HG02571 (cell line): ENCODE measurements at regions not wholly inside any gene's neighbourhood (a gene's known extent, or its start where the extent isn't known, plus 50 kb on each side); places are given as distances from the start of the nearest gene placed in this dataset.
"Not testable (repeated sequence)": the region's sequence is repeated elsewhere in the genome, so short reads cannot be mapped to it uniquely, and the experiment has no call there.

Experiments used
- ATAC-seq: cut with Tn5 transposase; IDR thresholded peaks from one replicate; pipeline ENCODE4 v1.9.1; 2021; ENCODE audit warnings: mild to moderate bottlenecking, moderate library complexity; ENCODE audit not compliant: unreplicated experiment

DNA sequence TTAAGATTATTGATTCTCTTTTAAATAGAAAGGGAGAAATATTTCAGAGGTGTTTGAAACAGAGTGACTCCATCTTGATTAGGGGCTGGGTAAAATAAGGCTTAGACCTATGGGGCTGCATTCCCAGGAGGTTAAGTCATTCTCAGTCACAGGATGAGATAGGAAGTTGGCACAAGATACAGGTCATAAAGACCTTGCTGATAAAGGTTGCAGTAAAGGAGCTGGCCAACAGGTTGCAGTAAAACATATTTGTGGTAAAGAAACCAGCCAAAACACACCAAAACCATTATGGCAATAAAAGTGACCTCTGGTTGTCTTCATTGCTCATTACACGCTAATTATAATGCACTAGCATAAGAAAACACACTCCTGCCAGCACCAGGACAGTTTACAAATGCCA is 165.0 kb downstream of the SPIN4 start:
- no peak for ATAC-seq

DNA sequence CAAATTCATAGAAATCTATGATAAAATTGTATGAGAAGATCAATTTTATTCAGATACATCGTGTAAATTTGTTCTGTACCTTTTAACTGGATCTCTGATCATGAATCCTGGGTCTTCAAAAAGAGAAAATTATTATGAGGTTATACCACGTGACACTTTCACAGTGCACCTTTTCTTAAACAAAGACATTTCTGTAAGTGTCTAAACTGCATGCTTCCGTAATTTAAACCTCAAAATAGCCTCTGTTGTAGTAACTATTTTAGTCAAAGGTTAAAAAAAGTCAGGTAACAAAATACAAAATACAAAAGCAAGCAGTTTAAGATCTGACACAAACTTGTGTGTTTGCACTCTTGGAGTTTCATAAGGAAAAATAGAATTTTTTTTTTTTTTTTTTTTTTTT is 171.3 kb downstream of the SPIN4 start:
- not testable (repeated sequence) for ATAC-seq

DNA sequence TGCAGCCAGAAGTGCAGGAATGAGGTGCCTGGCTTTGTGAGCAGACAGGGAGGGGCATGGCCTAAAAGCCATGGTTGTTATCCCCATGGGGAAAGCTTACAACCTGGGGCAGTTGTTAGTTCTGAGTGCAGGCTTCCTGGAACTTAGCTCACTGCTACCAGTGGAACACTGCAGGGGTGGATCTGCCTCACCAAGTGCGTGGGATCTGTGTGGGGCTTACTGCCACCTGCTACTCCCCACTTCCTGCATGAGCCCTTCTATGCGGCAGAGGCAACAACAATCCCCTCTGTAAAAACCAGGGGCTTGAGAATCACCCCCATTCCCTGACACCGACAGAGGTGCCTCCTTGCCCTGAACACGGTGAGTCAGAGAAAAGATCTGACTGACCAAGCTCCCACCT is 174.6 kb downstream of the SPIN4 start:
- not testable (repeated sequence) for ATAC-seq

DNA sequence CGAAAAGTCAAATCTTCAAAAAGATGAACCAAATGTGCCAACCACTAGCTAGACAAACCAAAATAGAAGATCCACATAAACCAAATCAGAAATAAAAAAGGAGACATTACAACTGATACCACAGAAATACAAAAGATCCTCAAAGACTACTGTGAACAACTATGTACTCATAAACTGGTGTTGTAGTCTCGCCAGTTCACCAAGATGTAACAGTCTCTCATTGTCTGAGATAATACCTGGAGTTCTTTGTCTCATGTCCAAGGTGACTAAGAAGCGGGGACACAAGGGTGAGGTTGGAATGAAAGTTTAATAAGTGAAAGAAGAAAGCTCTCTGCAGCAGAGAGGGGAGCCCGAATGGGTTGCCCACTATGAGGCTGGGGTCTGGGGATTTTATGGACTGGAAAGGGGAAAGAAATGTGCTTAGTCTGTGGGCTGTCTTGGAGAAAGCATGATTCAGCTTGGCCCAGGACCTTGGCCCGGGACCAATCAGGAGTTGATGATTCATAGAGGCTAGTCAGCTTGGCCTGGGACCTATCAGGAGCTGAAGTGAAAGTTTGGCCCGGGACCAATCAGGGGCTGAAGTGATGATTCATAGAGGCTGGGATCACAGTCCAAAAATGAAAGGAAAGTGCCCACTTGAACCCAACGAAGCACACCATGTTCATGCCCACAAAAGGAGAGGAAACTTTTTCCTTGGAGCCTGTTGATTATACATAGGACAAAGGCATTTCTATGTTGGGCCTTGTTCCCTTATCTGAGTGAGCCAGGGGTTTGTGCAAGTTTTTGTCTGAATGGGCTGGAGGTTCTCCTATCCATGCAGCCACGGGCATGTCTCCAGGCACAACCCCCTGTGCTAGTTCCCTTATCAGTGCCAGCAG is 177.1 kb downstream of the SPIN4 start:
- not testable (repeated sequence) for ATAC-seq

DNA sequence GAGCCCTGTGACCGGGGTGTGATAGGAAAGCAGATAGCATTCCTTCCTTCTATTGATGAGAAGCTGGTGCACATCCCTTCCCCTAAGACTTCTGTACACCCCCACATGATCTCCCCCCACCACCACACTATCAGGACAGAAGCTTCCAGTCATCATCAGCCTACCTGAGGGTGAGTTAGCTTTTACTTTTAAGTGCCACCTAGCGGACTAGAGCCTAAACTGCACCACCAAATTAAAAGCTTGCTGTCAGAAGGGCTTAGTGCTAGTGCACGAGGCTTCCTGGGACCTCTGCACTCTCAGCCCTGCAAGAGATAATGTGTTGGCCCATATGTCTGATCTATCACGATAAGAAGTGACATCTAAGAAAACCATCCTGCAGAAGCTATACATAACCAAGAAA is 181.7 kb downstream of the SPIN4 start:
- peak; percentile 60 for ATAC-seq

DNA sequence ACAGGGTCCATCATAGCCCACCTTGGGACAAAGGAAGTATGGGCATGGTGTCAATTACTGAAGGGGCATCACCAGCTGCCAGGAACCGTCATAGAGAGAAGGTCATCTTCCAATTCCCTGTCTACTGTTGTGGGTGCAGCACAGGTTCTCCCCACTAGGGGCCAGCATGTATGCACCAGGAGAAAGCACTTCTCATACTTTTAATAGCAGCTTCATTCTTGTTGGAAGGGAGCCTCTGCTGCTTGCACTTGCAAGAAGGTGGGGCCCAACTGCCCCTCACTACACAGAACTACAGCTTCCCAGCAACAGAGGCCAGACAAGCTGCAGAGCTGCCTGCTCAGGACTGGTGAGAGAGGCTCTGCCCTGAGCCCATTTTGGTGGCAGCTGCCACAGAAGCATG is 182.2 kb downstream of the SPIN4 start:
- peak; percentile 44 for ATAC-seq

DNA sequence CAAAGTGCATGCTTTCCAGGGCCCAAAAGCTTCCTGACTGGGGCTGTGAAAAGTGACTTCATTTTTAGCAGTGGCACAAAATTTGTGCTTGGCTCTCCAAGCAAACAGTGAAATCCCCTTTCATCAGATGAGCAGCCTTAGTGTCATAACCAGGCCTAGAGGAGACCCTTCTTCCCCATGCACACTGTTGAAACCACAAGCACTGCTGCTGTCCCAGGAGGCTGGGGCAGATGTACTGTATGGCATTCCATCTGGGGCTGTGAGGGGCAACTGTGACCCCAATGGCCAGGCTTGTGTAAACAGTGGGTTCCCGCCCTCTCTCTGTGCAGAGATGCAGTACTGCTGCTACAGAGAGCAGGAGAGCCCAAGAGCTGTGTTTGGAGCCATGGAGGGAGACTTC is 184.1 kb downstream of the SPIN4 start:
- ATAC-seq = not testable (repeated sequence)

DNA sequence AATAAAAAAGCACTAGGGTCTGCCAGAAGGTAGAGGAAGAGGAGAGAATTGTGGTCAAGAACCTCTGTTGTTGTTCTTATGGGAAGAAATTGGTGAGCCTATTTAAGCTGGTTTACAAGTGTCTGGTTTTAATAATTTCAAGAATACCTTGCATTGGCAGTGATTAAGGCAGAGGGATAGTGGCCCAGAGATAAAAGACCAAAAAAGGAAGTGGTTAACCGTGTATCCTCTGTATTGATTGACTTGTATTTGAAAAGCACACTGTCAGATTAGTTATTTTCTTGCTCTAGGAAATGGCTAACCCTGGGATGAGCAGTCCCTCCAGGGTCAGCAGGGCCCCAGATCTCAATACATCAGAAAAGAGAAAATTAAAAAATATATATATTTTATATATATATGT is 190.1 kb downstream of the SPIN4 start:
- not testable (repeated sequence) for ATAC-seq

DNA sequence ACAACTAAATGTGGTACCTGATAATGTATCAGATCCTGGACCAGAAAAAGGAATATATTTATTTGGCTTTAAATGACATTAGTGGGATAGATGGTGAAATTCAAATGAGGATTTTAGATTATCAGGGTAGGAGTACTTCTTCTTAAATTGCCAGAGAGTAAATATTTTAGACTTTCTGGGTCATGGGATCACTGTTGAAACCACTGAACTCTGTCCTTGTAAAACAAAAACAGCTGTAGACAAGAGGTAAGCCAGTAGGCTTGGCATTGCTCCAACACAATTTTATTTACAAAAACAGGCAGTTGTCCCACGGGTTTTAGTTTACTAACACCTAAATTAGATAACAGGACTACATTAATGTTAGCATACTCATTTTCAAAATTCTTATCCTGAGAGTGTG is 190.8 kb downstream of the SPIN4 start:
- not testable (repeated sequence) for ATAC-seq

DNA sequence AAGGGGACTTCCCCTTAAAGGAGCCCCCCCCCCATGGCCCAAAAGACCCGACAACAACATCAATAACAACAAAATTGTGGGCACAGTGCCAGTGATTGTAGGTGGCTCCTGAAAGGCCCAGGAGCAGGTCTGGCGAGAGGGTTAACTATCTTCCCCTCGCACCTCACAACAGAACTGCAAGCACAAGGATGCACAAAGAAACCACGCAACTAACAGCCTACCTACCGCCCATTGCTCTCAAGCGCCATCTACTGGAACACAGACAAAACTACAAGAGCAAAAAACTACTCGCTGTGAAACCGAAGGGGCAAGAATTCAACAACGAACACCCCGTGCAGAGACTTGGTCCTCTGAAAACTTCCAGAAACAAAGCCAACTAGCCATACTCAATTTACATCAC is 205.6 kb downstream of the SPIN4 start:
- not testable (repeated sequence) for ATAC-seq

DNA sequence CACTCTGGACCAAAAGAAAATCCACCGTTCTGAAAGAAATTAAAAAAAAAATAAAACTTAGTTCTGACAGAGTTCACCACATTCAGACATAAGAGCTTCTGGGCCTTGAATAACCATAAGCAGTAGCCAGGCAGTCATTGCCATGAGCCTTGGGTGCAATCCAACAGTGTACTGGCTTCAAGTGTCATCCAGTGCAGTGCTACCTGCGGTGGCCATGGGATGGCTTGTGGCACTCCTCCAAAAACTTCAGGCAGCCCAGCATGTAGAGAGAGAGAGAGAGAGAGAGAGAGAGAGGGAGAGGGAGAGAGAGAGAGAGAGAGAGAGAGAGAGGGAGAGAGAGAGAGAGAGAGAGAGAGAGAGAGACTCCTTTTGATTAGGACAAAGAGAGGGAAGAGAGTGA is 208.5 kb downstream of the SPIN4 start:
- not testable (repeated sequence) for ATAC-seq

DNA sequence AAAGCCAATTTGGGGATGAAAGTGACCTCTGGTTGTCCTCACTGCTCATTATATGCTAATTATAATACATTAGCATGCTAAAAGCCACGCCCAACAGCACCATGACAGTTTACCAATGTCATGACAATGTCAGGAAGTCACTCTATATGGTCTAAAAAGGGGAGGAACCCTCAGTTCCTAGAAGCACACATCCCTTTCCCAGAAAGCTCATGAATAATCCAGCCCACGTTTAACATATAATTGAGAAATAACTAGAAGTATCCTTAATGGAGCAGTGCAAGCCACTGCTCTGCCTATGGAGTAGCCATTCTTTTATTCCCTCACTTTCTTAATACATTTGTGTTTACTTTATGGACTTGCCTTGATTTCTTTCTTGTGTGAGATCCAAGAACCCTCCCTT is 215.3 kb downstream of the SPIN4 start:
- ATAC-seq = not testable (repeated sequence)

DNA sequence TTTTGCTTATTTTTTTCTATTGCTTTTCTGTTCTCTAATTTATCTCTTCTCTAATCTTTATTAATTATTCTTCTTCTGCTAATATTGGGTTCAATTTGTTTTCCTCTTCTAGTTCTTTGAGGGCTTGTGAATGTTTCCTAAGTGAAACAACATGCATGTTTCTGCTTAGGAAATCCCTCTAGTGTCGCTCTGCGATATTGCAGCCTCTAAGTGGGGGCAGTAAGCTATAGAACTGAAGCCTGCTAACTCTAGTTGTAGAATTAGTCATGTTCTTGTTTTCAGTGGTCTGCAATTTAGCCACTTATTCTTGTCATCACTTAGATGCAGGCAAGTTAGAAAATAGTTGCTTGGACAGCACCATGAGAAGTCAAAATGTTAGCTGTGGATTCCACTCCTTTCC is 222.6 kb downstream of the SPIN4 start:
- peak; percentile 89 for ATAC-seq

DNA sequence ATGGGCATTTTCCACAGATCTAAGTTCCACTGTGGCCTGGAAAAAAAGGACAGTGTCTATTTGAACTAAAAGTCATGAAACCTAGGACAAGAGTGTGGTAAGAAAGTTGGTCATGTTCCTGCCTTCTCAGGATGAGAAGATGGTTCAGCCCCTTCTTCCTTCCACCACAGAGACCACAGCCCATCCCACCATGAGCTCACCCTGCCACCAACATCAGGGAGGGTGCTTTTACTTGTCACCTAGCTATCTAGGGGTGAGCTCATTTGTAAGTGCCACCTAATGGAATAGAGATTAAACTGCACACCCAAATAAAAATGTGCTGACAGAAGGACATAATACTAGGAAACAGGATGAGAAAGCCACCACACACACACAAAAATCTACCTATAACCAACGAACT is 235.9 kb downstream of the SPIN4 start:
- ATAC-seq = no peak

DNA sequence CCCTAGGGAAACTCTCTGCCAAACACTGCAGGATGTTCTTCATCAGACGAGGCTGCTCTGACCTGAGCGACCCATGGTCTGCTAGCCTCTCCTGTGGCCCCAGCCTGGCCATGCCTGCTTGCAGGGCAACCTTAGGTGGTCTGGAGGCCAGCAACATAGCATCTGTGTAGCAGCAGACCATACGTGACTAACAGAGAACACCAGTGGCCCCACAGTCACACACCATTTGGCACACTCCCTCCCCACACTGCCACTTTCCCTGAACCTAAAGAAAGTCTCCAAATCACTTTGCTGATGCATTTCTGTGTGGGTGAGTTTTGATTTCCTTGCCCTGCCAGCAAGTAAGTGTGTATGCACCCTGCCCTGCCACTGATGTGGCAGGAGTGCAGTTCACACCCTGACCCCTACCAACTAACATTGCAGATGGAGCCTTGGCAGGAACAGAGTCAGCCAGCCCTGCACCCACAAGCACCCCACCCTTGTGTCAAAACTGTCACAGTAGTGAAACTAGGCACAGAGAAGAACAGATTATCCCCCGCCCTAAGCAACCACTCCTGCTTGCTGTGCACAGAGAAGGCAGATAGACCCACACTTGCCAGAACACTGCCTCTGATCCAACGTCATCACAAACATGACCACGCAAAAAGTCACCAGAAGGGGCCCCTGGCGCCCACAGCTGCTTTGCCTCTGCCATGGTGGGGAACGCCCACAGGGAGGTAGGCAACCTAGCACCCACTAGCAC is 249.1 kb downstream of the SPIN4 start:
- ATAC-seq = no peak

DNA sequence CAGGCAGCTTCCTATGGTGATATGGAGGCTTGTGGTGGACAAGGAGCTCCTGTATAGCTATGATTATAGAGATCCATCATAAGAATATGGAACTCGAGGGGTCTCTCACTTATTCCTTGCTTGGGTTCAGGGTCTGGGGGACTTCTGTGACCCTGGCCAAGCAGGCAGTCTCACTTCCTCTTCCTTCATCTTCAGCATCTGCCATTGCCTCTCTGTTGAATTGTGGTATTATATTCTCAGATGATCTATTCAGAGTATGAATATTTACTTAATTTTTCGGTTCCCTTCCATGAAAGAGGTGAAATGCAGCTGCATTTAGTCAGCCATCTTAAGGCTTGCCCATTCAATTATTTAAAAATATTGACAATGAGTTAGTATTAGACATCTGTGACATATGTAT is 292.9 kb downstream of the SPIN4 start:
- ATAC-seq = no peak

DNA sequence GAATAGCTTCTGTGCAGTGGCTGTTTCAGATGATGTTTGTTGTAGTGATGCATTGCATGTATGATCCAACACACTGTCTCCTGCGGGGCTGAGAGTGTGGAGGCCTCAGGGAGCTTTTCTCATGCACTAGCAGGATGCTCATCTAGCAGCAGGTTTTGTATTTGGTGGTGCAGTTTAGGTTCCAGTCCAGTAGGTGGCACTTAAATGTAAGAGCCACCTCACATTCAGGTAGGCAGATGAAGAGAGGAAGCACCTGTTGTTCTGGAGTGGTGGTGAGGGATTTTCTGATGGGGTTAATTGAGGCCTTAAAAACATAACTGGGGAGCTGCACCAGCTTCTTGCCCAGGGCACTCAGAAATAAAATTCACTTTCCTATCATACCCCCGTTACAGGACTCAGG is 300.9 kb downstream of the SPIN4 start:
- ATAC-seq = no peak

DNA sequence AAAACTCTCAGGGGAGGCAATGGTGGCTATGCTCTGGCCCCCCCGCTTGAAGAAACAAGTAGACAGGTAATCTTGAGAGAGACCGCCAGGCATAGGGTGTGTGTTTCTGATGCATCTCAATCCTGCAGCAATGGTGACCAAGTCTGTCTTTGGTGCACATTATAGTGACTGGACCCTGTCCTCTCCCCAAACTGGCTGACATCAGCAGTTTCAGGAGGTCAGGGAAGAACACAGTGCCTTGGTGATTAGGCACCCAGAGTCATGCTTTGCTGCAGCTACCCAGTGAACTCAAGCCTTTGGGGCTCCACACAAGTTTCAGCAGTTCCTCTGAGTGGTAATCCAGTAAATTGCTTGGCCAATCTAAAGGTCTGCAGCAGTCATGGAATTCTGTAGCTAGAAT is 318.3 kb downstream of the SPIN4 start:
- ATAC-seq = no peak

DNA sequence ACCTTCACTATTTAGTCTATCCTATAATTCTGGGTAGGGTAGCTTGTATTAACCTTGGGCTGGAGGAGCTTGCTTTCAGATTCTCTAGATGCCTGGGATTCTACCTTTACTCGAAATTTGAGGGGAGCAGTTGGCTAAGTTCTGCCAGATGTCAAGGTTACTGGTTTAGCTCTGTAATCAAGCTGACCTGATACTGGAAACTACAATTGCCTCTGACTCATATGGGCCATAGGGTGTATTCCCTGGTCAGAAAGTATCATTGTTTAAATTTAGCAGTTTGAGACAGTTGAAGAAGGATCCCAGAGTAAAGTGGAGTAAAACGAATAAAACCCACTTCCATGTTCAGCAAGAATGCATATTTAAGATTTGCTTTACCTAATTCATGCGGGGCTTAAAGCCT is 337.6 kb downstream of the SPIN4 start:
- ATAC-seq = no peak

DNA sequence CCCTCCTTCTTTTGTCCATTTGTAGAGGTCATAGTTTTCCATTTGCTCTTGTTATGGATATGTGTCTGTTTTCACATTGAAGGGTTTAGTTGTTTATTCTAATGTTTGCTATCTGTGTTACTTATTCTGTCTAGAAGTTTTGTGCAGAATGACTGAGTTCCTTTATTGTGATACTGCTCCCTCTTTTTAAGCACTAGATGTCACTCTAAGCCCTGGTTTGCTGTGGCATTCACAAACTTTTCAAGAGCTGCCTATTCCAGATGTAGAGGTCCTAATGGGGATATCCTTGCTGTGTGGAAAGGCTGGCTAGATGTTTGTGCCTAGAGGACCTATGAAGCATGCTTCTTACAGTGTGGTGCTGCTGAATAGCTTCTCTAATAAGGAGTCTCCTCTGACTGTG is 338.6 kb downstream of the SPIN4 start:
- no peak for ATAC-seq

DNA sequence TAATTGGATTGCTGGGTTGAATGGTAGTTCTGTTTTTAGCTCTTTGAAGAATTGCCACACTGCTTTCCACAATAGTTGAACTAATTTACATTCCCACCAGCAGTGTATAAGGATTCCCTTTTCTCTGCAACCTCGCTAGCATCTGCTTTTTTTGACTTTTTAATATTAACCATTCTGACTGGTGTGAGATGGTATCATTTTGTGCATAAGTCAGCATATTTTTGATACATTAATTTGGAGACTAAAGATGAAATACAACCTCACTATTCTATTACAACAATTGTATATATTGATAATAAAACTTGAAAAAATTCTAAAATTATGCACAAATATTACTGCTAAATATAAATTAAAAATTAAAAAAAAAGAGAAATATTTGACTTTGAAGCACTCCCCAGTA is 350.9 kb downstream of the SPIN4 start:
- ATAC-seq = not testable (repeated sequence)
